ENCODE measurements at regions not wholly inside any gene's neighbourhood (a gene's known extent, or its start where the extent isn't known, plus 50 kb on each side); places are given as distances from the start of the nearest gene placed in this dataset.

- H3K27ac Mint-ChIP-seq: no peak overlapping the region
- intact Hi-C loops (cut with micrococcal nuclease): no loop called here
- H3K27me3 Mint-ChIP-seq: peaks cover 53% of the 10 kb centered on the region
- no peaks in the 10 kb centered on the region for H3K4me1 Mint-ChIP-seq (ENCODE audit: low read depth)
- no peak overlapping the region for H3K4me3 Mint-ChIP-seq
- no peaks in the 10 kb centered on the region for H3K36me3 Mint-ChIP-seq (ENCODE audit: low read depth)
- no peaks in the 10 kb centered on the region for H3K9me3 Mint-ChIP-seq
Observed at GRCh38 chr1:10861822-10862221, 65.4 kb upstream of the CASZ1 start.

- H3K27me3 Mint-ChIP-seq: peaks cover 60% of the 10 kb centered on the region
- intact Hi-C loops (cut with micrococcal nuclease): no loop called here
- peaks cover 5% of the 10 kb centered on the region for H3K4me1 Mint-ChIP-seq (ENCODE audit: low read depth)
Observed at GRCh38 chr1:10862743-10863335, 66.4 kb upstream of the CASZ1 start.

GRCh38 chr1:10863886-10864285, 67.4 kb upstream of the CASZ1 start:
- Mint-ChIP-seq H3K36me3 (ENCODE audit: low read depth) (no peaks in the 10 kb centered on the region), H3K4me3 (no peak overlapping the region), H3K27me3 (peaks cover 69% of the 10 kb centered on the region), H3K27ac (no peak overlapping the region), H3K9me3 (no peaks in the 10 kb centered on the region), H3K4me1 (ENCODE audit: low read depth) (peaks cover 5% of the 10 kb centered on the region)
- intact Hi-C loops (cut with micrococcal nuclease): no loop called here

More at GRCh38 chr1:10862743-10863335, 66.4 kb upstream of the CASZ1 start:
- no peaks in the 10 kb centered on the region for H3K9me3 Mint-ChIP-seq
- H3K36me3 Mint-ChIP-seq (ENCODE audit: low read depth): no peaks in the 10 kb centered on the region
- no peak overlapping the region for H3K4me3 Mint-ChIP-seq
- H3K27ac Mint-ChIP-seq: no peak overlapping the region

DNA sequence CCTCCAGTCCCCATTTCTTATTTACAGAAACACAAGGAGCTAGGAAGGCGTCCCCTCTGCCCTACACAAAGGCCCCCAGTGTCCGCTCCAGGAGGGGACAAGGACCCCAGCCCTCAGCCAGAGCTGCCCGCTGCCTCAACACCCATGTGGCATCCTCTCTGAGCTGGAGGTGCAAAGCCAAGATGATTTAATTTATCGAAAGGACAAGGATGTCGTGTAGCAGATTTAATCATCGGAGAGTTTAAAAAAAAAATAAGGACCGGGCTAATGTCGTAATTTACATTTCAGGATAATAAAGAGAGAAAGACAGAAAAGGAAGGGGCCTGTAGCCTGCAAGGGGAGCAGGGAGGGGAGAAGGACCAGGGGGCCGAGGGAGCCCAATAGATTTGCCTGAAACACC, 68.3 kb upstream of the CASZ1 start:
- Mint-ChIP-seq H3K4me3 (no peak overlapping the region), H3K36me3 (ENCODE audit: low read depth) (no peaks in the 10 kb centered on the region), H3K27me3 (peaks cover 76% of the 10 kb centered on the region), H3K27ac (no peak overlapping the region), H3K9me3 (no peaks in the 10 kb centered on the region), H3K4me1 (ENCODE audit: low read depth) (peaks cover 5% of the 10 kb centered on the region)
- intact Hi-C loops (cut with micrococcal nuclease): no loop called here

DNA sequence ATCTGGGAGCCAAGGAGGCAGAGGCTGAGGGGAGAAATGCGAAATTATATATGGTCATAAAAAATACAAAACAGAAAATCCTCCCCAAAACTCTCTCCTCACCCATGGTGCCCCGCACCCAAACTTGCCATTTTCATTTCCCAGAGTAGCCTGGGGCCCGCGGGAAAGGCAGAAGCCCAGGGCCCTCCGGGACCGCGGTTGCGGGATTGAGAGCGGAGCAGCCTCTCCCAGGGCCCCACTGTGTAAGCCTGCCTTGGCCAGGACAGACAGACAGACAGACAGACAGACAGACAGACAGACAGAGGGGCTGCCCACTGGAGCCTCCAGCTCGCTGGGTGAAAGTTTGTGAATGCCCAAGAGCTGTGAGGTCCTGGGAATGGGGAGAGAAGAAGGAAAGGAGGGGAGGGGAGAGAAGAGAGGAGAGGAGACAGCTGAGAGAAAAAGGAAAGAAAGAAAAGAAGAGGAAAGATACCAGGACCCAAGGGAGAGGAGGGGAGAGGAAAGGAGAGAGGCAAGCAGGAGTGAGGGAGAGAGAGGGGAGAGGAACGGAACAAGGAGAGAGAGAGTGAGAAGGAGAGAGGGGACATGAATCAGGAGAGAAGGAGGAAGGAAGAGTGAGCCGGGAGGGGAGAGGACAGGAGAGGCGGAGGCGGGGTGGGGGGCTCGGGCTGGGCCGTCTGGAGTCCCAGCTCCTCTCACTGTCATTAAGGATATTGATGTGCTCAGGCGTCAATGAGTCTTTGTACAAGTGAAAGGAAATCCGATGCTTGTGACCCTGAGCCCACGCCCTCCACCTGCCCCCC, 69.3 kb upstream of the CASZ1 start:
- H3K4me3 Mint-ChIP-seq: no peak overlapping the region
- H3K27ac Mint-ChIP-seq: no peak overlapping the region
- peaks cover 75% of the 10 kb centered on the region for H3K27me3 Mint-ChIP-seq
- no peaks in the 10 kb centered on the region for H3K36me3 Mint-ChIP-seq (ENCODE audit: low read depth)
- no peaks in the 10 kb centered on the region for H3K9me3 Mint-ChIP-seq
- peaks cover 5% of the 10 kb centered on the region for H3K4me1 Mint-ChIP-seq (ENCODE audit: low read depth)
- intact Hi-C loops (cut with micrococcal nuclease): no loop called here

- Mint-ChIP-seq H3K4me3 (peak overlapping the region; percentile 25), H3K27me3 (peaks cover 74% of the 10 kb centered on the region), H3K4me1 (ENCODE audit: low read depth) (peaks cover 5% of the 10 kb centered on the region), H3K27ac (no peak overlapping the region), H3K9me3 (no peaks in the 10 kb centered on the region), H3K36me3 (ENCODE audit: low read depth) (no peaks in the 10 kb centered on the region)
- intact Hi-C loops (cut with micrococcal nuclease): loop anchor here (1.0 kb wide), 1 partner anchor 352 kb away; no protein-coding TSS in a partner anchor
Observed at GRCh38 chr1:10866321-10867093, 70.1 kb upstream of the CASZ1 start.

GRCh38 chr1:10867138-10867721, 70.8 kb upstream of the CASZ1 start:
- H3K27me3 Mint-ChIP-seq: peaks cover 75% of the 10 kb centered on the region
- no peaks in the 10 kb centered on the region for H3K9me3 Mint-ChIP-seq
- H3K4me1 Mint-ChIP-seq (ENCODE audit: low read depth): peaks cover 5% of the 10 kb centered on the region
- no peaks in the 10 kb centered on the region for H3K36me3 Mint-ChIP-seq (ENCODE audit: low read depth)
- H3K4me3 Mint-ChIP-seq: no peak overlapping the region
- intact Hi-C loops (cut with micrococcal nuclease): loop anchor here (1.0 kb wide), 1 partner anchor 353 kb away; no protein-coding TSS in a partner anchor
- H3K27ac Mint-ChIP-seq: no peak overlapping the region

DNA sequence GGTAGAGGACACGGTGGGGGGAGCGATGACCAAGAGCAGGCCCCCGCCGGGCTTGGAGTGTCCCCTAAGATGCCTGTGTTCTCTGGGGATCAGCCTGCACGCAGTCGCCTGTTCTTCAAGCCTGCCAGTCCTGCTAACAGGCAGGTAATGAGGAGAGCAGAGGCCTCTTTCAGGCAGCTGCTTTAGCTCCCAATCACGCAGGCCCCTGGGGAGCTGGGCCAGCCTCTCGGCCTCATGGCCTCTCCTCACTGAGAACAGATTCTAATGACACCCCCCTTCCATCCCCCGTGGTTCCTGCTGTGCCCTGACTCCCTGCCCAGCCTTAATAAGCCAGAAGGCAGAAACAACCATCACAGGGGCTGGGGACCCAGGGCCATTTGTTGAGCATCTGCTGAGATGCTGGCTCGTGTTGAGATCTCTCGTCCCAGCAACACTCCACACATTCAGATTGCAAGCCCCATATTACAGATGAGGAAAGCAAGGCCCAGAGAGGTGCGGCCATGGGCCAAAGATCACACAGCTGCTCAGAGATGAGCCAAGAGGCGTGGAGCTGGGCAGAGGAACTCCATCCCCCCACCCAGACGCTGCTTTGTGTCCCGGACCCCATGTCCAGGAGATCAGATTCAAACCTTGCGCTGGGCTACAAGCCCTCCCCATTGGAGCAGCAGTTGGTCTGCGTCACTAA, 71.6 kb upstream of the CASZ1 start:
- Mint-ChIP-seq H3K27ac (no peak overlapping the region), H3K9me3 (no peaks in the 10 kb centered on the region), H3K4me3 (no peak overlapping the region), H3K27me3 (peaks cover 69% of the 10 kb centered on the region), H3K36me3 (ENCODE audit: low read depth) (no peaks in the 10 kb centered on the region), H3K4me1 (ENCODE audit: low read depth) (peaks cover 5% of the 10 kb centered on the region)
- intact Hi-C loops (cut with micrococcal nuclease): loop anchor here (1.0 kb wide), 1 partner anchor 354 kb away; no protein-coding TSS in a partner anchor

DNA sequence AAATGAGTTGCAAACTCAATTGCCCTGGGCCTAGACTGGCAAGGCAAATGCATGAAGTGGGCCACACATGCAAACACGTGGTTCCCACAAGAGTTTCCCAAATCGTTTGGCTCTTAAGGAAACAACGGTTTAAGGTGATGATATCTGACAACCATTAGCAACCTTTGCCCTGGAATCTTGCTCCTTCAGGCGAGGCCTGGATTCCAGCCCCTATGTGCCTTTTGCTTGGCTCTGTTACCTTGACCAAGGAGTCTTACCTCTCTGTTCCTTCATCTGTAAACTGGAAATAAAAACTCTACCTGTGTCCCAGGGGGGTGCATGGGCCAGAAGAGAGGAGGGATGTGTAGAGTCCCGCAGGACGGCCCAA, 72.1 kb upstream of the CASZ1 start:
- H3K36me3 Mint-ChIP-seq (ENCODE audit: low read depth): no peaks in the 10 kb centered on the region
- no peak overlapping the region for H3K27ac Mint-ChIP-seq
- intact Hi-C loops (cut with micrococcal nuclease): no loop called here
- peaks cover 5% of the 10 kb centered on the region for H3K4me1 Mint-ChIP-seq (ENCODE audit: low read depth)
- H3K9me3 Mint-ChIP-seq: no peaks in the 10 kb centered on the region
- H3K27me3 Mint-ChIP-seq: peaks cover 64% of the 10 kb centered on the region
- H3K4me3 Mint-ChIP-seq: no peak overlapping the region

- H3K9me3 Mint-ChIP-seq: no peaks in the 10 kb centered on the region
- peaks cover 5% of the 10 kb centered on the region for H3K4me1 Mint-ChIP-seq (ENCODE audit: low read depth)
- H3K27me3 Mint-ChIP-seq: peaks cover 53% of the 10 kb centered on the region
- intact Hi-C loops (cut with micrococcal nuclease): no loop called here
- no peak overlapping the region for H3K27ac Mint-ChIP-seq
- H3K4me3 Mint-ChIP-seq: no peak overlapping the region
- no peaks in the 10 kb centered on the region for H3K36me3 Mint-ChIP-seq (ENCODE audit: low read depth)
Observed at GRCh38 chr1:10869933-10870332, 73.5 kb upstream of the CASZ1 start.

GRCh38 chr1:10870493-10871096, 74.1 kb upstream of the CASZ1 start:
- intact Hi-C loops (cut with micrococcal nuclease): no loop called here
- Mint-ChIP-seq H3K4me1 (ENCODE audit: low read depth) (peaks cover 5% of the 10 kb centered on the region), H3K4me3 (no peak overlapping the region), H3K9me3 (no peaks in the 10 kb centered on the region), H3K27ac (no peak overlapping the region), H3K36me3 (ENCODE audit: low read depth) (no peaks in the 10 kb centered on the region), H3K27me3 (peaks cover 46% of the 10 kb centered on the region)

GRCh38 chr1:10873189-10873588, 76.7 kb upstream of the CASZ1 start:
- Mint-ChIP-seq H3K36me3 (ENCODE audit: low read depth) (no peaks in the 10 kb centered on the region), H3K4me1 (ENCODE audit: low read depth) (no peaks in the 10 kb centered on the region), H3K9me3 (no peaks in the 10 kb centered on the region), H3K4me3 (no peak overlapping the region), H3K27ac (no peak overlapping the region), H3K27me3 (peaks cover 25% of the 10 kb centered on the region)
- intact Hi-C loops (cut with micrococcal nuclease): no loop called here

- Mint-ChIP-seq H3K36me3 (ENCODE audit: low read depth) (no peaks in the 10 kb centered on the region), H3K4me1 (ENCODE audit: low read depth) (no peaks in the 10 kb centered on the region), H3K4me3 (no peak overlapping the region), H3K9me3 (no peaks in the 10 kb centered on the region), H3K27ac (no peak overlapping the region), H3K27me3 (peaks cover 15% of the 10 kb centered on the region)
- intact Hi-C loops (cut with micrococcal nuclease): no loop called here
Observed at GRCh38 chr1:10874351-10874750, 77.9 kb upstream of the CASZ1 start.
